ENCODE measurements at regions not wholly inside any gene's neighbourhood (a gene's known extent, or its start where the extent isn't known, plus 50 kb on each side); places are given as distances from the start of the nearest gene placed in this dataset.

GRCh38 chr12:75666939-75667334, 155.5 kb upstream of the KRR1 start (continued):
- TF ChIP-seq HINFP (CRISPR knock-in tag; IDR thresholded peaks at IDR 0.05; ENCODE audit: low read depth), result no peak
- TF ChIP-seq, protein P1, sequence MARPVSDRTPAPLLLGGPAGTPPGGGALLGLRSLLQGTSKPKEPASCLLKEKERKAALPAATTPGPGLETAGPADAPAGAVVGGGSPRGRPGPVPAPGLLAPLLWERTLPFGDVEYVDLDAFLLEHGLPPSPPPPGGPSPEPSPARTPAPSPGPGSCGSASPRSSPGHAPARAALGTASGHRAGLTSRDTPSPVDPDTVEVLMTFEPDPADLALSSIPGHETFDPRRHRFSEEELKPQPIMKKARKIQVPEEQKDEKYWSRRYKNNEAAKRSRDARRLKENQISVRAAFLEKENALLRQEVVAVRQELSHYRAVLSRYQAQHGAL (CRISPR knock-in tag; IDR thresholded peaks at IDR 0.05; ENCODE audit: not compliant biosample characterization), result no peak
- no peak for TF ChIP-seq ZBTB42 (CRISPR knock-in tag; IDR thresholded peaks at IDR 0.05)
- no peak for TF ChIP-seq NFRKB (IDR thresholded peaks at IDR 0.05)
- no peak for TF ChIP-seq TARDBP (CRISPR knock-in tag; IDR thresholded peaks at IDR 0.05)
- TF ChIP-seq, protein P2, sequence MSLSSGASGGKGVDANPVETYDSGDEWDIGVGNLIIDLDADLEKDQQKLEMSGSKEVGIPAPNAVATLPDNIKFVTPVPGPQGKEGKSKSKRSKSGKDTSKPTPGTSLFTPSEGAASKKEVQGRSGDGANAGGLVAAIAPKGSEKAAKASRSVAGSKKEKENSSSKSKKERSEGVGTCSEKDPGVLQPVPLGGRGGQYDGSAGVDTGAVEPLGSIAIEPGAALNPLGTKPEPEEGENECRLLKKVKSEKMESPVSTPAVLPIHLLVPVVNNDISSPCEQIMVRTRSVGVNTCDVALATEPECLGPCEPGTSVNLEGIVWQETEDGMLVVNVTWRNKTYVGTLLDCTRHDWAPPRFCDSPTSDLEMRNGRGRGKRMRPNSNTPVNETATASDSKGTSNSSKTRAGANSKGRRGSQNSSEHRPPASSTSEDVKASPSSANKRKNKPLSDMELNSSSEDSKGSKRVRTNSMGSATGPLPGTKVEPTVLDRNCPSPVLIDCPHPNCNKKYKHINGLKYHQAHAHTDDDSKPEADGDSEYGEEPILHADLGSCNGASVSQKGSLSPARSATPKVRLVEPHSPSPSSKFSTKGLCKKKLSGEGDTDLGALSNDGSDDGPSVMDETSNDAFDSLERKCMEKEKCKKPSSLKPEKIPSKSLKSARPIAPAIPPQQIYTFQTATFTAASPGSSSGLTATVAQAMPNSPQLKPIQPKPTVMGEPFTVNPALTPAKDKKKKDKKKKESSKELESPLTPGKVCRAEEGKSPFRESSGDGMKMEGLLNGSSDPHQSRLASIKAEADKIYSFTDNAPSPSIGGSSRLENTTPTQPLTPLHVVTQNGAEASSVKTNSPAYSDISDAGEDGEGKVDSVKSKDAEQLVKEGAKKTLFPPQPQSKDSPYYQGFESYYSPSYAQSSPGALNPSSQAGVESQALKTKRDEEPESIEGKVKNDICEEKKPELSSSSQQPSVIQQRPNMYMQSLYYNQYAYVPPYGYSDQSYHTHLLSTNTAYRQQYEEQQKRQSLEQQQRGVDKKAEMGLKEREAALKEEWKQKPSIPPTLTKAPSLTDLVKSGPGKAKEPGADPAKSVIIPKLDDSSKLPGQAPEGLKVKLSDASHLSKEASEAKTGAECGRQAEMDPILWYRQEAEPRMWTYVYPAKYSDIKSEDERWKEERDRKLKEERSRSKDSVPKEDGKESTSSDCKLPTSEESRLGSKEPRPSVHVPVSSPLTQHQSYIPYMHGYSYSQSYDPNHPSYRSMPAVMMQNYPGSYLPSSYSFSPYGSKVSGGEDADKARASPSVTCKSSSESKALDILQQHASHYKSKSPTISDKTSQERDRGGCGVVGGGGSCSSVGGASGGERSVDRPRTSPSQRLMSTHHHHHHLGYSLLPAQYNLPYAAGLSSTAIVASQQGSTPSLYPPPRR (CRISPR knock-in tag; IDR thresholded peaks at IDR 0.05; ENCODE audit: borderline replicate concordance), result no peak
- TF ChIP-seq EP300 (IDR thresholded peaks at IDR 0.05; ENCODE audit: low read depth in 2 of 2, low read length in 2 of 2), result 0 out of 4 replicates have a peak, but pooled peaks of 1 of the 2 experiments have one; percentile 10
- peak; percentile 42; the same call in 1 of the 2 replicates for TF ChIP-seq EP300 (CRISPR knock-in tag; IDR thresholded peaks at IDR 0.05; ENCODE audit: borderline replicate concordance)
- TF ChIP-seq ASH2L (IDR thresholded peaks at IDR 0.05; ENCODE audit: insufficient read length, low read depth, low read length), result no peak
- TF ChIP-seq MED1 (CRISPR knock-in tag; IDR thresholded peaks at IDR 0.05), result peak; percentile 10; the same call in 1 of the 2 replicates
- no peak for TF ChIP-seq ZNF275 (CRISPR knock-in tag; IDR thresholded peaks at IDR 0.05; ENCODE audit: borderline replicate concordance)
- TF ChIP-seq, protein P3, sequence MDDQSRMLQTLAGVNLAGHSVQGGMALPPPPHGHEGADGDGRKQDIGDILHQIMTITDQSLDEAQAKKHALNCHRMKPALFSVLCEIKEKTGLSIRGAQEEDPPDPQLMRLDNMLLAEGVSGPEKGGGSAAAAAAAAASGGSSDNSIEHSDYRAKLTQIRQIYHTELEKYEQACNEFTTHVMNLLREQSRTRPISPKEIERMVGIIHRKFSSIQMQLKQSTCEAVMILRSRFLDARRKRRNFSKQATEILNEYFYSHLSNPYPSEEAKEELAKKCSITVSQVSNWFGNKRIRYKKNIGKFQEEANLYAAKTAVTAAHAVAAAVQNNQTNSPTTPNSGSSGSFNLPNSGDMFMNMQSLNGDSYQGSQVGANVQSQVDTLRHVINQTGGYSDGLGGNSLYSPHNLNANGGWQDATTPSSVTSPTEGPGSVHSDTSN (CRISPR knock-in tag; IDR thresholded peaks at IDR 0.05; ENCODE audit: borderline replicate concordance), result no peak
- no peak for TF ChIP-seq YY1 (IDR thresholded peaks at IDR 0.05; ENCODE audit: insufficient read depth, insufficient replicate concordance, low read depth, low read length)
- peak; percentile 46; the same call in 1 of the 2 replicates for TF ChIP-seq RBFOX2 (IDR thresholded peaks at IDR 0.05; ENCODE audit: low read depth, low read length)
- TF ChIP-seq ZNF784 (CRISPR knock-in tag; IDR thresholded peaks at IDR 0.05; ENCODE audit: borderline replicate concordance), result no peak
- TF ChIP-seq ZNF550 (CRISPR knock-in tag; IDR thresholded peaks at IDR 0.05; ENCODE audit: borderline replicate concordance), result no peak
- TF ChIP-seq ZC3H4 (CRISPR knock-in tag; IDR thresholded peaks at IDR 0.05; ENCODE audit: borderline replicate concordance), result no peak
